Kidney glomerular epithelial cell (primary cell): ENCODE measurements at regions not wholly inside any gene's neighbourhood (a gene's known extent, or its start where the extent isn't known, plus 50 kb on each side); places are given as distances from the start of the nearest gene placed in this dataset.

Experiments
- DNase-seq: peaks from one replicate; lab custom pipeline; 2025; lab: John Stamatoyannopoulos, UW

- no peak for DNase-seq
These were observed 314.3 kb upstream of the IRX1 start for GRCh38 chr5:3281366-3281765.

- no peak for DNase-seq
These were observed 317.0 kb upstream of the IRX1 start for GRCh38 chr5:3278643-3279042.

- DNase-seq, result no peak
These were observed 317.9 kb upstream of the IRX1 start for GRCh38 chr5:3277590-3278196.

- no peak for DNase-seq
These were observed 318.7 kb upstream of the IRX1 start for GRCh38 chr5:3276896-3277295.

GRCh38 chr5:3269395-3270169 lies 326.1 kb upstream of the IRX1 start:
- DNase-seq, result no peak

- no peak for DNase-seq
These were observed 326.8 kb upstream of the IRX1 start for GRCh38 chr5:3268760-3269330.

GRCh38 chr5:3266861-3267260 lies 328.8 kb upstream of the IRX1 start:
- no peak for DNase-seq

GRCh38 chr5:3265936-3266335 lies 329.7 kb upstream of the IRX1 start:
- no peak for DNase-seq

GRCh38 chr5:3265131-3265885 lies 330.3 kb upstream of the IRX1 start:
- no peak for DNase-seq

GRCh38 chr5:3262451-3262850 lies 333.2 kb upstream of the IRX1 start:
- no peak for DNase-seq

GRCh38 chr5:3261081-3261480 lies 334.6 kb upstream of the IRX1 start:
- DNase-seq, result no peak

GRCh38 chr5:3258050-3258449 lies 337.6 kb upstream of the IRX1 start:
- no peak for DNase-seq

- no peak for DNase-seq
These were observed 343.4 kb upstream of the IRX1 start for GRCh38 chr5:3252235-3252634.

- no peak for DNase-seq
These were observed 343.8 kb upstream of the IRX1 start for GRCh38 chr5:3251784-3252183.

GRCh38 chr5:3249401-3249800 lies 346.2 kb upstream of the IRX1 start:
- no peak for DNase-seq

GRCh38 chr5:3237276-3237868 lies 358.3 kb upstream of the IRX1 start:
- DNase-seq, result no peak

- no peak for DNase-seq
These were observed 361.1 kb upstream of the IRX1 start for GRCh38 chr5:3234566-3234965.

GRCh38 chr5:3230941-3231340 lies 364.7 kb upstream of the IRX1 start:
- no peak for DNase-seq

GRCh38 chr5:3230254-3230653 lies 365.4 kb upstream of the IRX1 start:
- DNase-seq, result no peak

- DNase-seq, result no peak
These were observed 369.3 kb upstream of the IRX1 start for GRCh38 chr5:3226196-3226920.

GRCh38 chr5:3225201-3225960 lies 370.3 kb upstream of the IRX1 start:
- DNase-seq, result no peak
